Stimulated activated CD4-positive, alpha-beta T cell treated with anti-CD3 and anti-CD28 coated beads, Interleukin-15, amount 100 ng/mL, for 48 hours (primary cell): ENCODE measurements at regions not wholly inside any gene's neighbourhood (a gene's known extent, or its start where the extent isn't known, plus 50 kb on each side); places are given as distances from the start of the nearest gene placed in this dataset.
"Not testable (repeated sequence)": the region's sequence is repeated elsewhere in the genome, so short reads cannot be mapped to it uniquely, and the experiment has no call there.

Experiments
- DNase-seq, 2 donors: peaks; one replicate each; pipeline ENCODE4 v3.0.0-alpha.2; 2020; ENCODE audit warnings: low read depth in 2 of 2

DNA sequence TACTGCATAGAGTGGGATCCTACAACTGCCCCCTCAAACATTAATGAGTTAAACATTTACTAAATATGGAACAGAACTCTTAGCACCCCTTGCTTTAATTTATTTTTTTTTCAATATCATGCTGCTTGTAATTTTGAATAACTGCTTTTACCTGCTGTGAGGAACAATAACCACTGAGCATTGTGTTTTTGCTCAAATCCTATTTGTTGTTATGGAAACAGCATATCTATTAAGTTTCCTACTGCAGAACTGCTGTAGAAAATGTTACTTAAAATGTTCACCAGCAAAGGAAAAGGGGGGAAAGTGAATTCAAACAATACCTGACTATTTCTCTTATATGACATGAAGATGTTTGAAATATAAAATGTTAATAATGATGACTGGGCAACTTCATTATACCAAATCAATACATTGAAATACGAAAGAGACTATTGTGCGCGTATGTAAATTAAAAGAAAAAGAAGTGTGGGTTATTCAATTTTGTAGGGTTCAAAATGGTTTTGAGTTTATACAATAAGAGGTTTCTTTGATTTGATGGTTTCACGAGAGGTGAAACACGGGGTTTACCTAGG, 1043.8 kb upstream of the NUDT12 start:
- DNase-seq: no peak

DNA sequence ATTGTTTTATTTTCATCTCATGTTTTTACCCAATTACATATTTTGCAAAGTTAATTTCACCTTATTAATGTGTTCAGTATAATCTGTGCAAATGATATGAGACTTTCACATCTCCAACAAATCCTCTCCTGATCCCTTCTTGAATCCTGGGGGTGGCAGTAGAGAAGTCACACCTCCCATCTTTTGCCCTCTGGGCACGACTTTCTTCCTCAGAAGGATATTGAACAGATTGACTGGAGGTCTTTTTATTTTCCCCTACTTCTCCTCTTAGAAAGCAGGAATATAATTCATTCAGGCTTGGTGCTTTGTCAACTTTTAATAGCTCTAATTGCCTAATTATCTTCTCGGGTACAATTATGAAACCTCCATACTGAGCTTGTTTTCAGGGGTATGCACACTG, 1037.1 kb upstream of the NUDT12 start:
- no peak for DNase-seq

DNA sequence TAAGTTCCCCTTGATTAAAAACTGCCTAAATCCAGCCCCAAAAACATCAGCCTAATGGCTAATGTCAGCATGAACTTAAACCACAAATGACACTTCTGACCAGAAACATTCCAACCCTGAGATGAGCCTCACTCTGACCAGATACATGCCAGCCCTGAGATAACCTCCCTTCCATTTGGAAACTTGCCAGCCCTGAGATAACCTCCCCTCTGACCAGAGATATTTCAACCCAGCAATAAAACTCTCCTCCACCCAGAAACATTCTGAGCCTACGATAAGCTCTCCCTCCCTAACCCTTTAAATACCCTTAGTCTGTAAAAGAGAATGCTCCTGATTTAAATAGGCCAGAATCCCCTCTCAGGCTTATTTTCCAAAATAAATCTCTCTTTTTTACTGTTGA, 1035.7 kb upstream of the NUDT12 start:
- DNase-seq: no peak

DNA sequence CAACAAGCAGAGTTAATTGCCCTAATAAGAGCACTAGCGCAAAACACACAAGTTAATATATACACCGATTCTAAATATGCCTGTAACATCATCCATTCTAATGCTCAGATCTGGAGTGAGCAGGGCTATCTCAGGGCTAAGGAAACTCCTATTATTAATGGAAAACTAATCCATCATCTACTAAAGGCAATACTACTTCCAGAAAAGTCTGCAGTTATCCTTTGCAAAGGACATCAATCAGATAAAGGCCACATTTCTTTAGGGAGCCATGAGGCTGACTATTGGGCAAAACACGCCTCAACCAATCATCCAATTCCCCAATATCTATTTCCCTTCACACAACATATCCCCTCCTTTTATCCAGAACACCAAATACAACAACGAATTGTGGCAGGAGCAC, 1032.3 kb upstream of the NUDT12 start:
- DNase-seq: no peak

DNA sequence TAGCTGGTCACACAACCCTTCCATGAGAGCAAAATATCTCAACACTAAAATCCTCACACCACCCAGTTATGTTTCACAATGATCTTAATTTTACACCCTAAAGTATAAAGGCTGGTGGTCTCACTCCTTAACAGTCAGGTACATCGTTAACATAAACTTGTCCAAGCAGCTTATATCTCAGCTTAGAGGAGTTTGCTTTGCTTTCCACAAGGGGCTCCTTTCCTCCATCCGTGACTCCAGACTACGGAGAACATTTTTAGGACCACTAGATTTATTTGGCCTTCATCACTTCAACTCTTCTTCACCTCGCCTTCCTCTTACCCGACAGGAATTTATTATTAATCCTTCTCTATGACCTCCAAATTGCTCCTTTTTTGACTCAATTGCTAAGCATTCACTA, 1014.1 kb upstream of the NUDT12 start:
- no peak for DNase-seq

DNA sequence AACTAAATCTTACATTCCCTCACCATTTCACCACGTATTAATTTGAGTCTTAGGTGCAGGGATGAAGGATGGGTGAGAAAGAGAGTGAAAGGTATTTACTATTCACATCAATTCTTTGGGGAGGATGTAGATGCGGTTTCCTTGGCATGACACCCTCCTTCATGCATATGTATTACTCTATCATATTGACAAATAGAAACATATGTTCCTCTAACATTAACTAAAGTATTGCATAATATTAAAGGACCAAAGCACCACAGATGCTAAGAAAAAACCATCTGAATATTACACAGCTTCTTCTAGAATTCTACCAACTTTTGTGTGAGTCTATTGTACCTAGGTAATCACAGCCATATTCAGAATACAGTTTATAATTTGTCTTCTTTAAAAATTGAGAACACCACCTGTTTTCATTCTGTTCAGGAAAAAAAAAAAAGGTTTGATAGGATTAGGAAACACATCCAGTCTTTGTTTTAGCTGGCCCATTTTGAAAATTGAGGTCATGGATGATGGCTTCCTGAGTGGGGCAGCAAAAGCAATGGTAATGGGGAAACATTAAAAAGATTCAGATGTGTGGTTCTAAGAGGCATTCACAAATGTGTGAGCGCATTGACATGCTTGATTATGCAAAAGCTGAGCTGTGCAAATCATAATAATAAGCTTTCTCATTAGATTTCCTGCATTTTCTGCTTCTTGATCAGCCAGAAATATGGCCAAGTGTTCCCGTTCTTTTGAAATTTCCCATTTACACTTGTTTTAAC, 1011.5 kb upstream of the NUDT12 start:
- no peak for DNase-seq

DNA sequence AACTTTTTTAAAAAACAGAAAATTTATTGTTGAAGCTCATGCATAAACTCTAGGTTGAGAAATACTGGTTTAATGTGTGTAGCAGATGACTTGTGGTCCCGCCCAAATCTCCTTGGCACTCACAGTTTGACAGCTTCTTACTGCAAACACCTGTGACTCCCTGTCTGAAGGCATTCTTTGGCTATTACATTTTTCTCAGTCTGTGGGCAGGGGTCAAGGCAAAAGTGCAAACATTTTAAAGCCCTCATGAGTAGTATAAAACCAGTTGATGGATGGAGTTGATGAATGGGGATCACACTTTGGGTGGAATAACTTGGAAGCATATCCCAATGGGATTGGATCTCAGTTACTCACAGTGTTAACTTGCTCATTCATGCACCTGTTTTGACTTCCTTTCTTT, 1007.0 kb upstream of the NUDT12 start:
- no peak for DNase-seq

DNA sequence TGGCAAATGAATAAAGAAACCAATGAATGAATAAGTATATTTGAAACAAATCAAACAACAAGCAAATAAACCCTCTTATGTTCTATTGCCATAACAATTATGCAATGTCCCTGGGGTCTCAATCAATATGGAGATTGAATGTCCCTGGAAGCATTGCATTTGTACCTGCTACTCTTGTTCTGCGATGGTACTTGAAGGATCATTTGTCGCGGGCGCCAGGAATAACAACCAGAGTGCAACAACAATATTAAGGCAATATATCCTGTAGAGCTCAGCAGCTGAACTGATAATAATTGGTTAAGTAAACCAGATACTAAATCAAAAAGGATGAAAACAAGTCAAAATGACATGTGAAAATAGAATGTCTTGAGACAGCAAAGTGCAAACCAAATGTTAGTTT, 1001.9 kb upstream of the NUDT12 start:
- no peak for DNase-seq

DNA sequence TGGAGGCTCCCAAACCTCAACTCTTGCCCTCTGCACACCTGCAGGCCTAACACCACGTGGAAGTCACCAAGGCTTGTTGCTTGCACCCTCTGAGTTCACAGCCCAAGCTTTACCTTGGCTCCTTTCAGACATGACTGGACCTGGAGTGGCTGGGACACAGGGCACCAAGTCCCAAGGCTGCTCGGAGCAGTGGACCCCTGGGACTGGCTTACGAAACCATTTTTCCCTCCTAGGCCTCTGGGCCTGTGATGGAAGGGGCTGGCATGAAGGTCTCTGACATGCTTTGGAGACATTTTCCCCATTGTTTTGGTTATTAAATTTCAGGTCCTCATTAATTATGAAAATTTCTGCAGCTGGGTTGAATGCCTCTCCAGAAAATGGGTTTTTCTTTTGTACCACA, 994.4 kb upstream of the NUDT12 start:
- DNase-seq: no peak

DNA sequence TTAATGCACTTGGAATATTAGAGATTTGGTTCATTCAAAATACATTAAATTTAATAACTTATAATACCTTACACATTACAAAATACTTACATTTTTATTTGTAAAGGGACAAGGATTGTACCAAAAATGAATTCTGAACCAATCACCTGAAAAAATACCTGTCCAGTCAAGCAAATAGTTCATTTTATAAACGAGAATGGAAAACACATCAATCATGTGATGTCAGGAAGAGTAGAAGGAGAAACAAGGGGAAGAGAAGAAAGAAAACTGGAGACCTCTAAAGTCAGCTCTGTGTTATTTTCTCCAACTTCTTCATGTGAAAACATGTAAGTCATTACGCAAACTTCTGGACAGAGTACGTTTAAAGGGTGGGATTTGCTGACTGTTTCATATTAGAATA, 989.0 kb upstream of the NUDT12 start:
- no peak for DNase-seq

DNA sequence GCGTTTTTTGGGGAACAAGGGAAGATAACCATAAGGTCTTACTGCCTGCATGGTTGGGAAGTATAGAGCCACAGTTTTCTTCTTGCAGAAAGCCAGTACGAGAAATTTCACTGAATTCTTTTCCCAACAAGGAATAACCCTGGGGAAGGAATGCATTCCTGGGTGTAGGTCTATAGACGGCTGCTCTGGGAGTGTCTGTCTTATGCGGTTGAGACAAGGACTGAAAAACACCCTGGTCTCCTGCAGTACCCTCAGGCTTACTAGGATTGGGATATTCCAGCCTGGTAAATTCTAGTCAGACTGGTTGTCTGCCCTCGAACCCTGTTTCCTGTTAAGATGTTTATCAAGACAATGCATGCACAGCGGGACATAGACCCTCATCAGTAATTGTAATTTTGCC, 984.3 kb upstream of the NUDT12 start:
- DNase-seq: not testable (repeated sequence)

DNA sequence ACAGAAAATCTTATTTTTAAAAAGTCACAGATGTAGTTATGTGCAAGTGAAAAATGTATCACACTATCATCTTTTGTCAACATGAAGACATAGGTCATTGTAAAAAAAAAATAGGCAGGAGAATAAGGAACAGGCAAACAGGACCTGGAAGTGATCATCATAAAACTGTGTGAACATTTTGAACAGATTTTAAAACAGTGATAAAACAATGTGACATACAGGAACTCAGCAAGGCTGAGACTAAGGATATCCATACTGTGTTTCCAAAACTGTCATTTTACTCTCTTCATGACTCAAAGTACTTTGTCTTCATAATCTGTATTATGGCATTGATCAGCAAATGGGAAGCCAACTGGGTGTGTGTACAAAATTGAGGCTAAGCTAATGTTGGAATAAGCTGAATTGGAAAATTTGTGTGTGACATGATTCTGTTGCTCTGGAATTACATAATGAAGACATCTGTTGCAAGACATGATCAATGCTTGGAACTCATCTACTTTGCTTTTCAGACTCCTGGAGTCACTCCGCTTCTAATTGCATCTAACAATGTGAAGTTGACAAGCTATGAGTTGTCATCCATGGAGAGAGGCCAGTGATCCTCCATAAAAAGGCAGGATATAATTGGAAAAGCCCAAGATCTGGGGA, 978.7 kb upstream of the NUDT12 start:
- DNase-seq: no peak

DNA sequence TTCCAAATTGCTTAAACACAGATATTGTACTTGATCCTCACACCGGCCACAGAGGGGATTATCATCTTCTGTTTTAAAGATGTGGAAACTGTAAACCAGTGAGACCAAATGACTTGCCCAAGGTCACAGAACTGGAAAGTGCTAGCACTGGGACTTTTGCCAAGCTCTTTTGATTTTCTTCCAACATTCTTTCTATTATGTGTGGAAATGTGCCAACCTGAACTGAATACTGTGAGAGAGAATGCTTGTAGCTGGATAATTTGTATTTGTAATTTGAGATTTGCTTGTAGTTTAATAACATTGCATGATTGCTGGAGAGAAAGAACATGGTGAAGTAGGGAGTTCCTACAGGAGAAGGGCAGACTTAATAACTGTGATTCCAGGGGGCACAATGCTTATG, 977.9 kb upstream of the NUDT12 start:
- no peak for DNase-seq

DNA sequence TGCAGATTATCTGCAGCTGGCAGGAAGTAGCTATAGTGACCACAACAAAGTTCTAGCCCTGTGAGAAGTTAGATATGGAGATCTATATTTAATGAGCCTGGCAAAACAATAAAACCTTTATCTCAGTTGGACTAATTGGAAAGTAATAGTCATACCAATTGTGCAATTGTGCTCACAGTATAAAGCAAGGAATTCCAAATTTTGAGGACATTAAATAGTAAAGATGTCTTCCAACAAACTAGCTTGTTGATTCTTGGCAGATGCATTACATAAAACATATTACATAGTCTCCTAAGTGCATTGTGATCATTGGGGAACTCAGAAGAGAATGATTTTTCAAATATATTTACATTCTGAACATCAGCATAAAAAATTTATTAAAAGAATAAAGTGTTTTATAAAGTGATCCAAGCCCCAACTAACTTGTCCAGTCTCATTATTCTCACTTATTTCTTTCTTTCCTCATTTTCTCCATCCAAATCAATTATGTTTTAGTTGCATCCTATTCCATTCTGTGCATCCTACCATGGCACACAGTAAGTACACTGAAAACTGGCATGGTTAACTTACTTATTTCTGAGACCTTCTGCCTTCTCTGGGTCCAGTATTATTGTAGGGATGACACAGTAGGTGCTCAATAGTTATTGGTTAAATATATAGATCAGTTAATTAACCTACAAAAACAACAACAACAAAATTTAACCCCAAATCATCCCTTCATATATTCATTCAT, 977.2 kb upstream of the NUDT12 start:
- no peak for DNase-seq

DNA sequence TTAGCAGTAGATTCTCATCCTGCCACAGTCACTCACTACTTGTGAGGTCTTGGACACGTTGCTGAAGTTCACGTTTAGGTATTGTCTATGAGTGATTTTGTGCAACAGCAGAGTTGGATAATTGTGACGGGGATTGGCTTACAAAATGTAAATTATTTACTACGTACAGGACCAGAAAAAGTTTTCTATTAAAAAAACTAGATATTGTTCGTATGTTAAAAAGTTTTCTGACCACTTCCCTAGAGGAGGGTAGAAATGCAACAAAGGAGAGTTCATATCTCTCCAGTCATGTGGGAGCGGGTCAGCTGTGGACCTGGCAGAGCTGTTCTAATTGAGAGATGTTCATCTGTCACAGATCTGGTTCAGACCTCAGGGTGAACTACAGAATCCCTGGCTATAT, 976.1 kb upstream of the NUDT12 start:
- DNase-seq: no peak

DNA sequence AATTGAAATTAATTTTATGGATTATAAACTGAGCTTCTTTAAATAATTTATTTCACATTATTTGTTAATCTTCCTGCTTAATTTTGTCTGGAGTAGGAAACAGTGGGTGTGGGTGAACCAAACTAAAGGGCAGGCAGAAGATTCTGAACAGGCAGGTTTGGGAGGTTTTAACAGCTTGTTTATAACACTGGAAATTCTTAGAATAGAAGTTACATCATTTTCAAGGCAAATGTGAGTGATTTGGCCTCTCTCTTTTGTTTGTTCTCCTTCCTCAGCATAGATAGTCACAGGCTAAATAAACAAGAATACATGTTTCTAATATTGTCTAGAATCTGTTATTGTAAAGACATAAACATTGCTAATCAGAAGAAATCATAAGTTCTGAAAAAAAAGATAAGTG, 970.9 kb upstream of the NUDT12 start:
- no peak for DNase-seq

DNA sequence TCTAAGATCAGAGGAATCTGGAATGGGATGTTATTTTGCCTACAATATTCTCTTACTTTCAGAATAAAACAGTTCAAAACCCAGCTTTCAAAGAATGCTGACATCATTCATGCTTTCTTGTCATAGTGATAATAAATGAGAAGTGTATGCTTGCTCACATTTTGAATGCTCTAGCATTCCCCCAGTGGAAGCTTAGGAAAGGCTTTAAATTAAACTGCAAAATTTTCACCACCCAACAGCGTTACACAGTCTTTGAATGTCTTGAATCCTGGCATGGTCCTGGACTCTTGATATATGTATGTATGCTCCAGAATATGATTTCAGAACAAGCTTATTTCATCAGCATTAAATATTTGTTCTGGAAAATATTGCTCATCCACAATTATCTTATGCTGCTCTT, 964.3 kb upstream of the NUDT12 start:
- no peak for DNase-seq

DNA sequence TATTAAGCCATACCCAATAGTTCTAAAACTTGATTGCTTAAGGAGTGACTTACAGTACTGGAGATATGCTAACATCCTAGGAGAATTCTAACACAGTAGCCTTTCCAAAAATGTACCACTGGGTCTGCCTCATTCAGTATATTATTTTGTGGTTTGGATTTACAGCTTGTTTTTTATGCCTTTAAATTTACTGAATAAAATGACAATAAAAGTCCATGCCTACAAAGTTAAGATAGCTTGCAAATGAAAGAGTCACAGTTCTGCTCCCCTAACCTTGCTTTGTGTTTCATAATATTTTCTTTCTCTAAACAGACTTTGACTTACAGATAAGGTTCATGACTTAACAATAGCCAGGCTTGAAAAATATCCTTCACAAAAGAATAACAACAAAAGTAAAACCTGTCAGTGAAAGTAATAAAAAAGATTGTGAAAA, 951.1 kb upstream of the NUDT12 start:
- no peak for DNase-seq

DNA sequence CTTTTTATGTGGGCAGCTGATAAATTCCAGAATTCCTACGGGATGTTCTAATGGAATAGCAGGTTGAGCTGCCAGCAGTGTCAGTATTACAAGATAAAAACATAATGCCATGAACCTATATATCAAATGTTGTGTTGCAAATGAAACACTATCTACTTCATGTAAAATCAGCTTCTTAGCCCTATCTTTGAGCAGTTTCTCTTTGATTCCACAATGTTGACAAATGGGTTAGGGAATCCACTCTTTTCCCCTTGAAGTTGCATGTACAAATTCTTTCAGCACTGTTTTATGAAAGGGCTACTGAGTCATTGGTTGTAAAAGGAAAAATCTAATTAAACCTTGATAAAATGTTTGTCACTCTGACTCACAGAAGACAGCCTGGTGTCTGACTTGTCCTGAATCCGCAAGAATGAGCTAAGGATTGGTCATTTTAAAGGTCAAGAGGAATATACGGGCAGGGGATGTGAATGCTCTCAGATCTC, 950.6 kb upstream of the NUDT12 start:
- DNase-seq: no peak

DNA sequence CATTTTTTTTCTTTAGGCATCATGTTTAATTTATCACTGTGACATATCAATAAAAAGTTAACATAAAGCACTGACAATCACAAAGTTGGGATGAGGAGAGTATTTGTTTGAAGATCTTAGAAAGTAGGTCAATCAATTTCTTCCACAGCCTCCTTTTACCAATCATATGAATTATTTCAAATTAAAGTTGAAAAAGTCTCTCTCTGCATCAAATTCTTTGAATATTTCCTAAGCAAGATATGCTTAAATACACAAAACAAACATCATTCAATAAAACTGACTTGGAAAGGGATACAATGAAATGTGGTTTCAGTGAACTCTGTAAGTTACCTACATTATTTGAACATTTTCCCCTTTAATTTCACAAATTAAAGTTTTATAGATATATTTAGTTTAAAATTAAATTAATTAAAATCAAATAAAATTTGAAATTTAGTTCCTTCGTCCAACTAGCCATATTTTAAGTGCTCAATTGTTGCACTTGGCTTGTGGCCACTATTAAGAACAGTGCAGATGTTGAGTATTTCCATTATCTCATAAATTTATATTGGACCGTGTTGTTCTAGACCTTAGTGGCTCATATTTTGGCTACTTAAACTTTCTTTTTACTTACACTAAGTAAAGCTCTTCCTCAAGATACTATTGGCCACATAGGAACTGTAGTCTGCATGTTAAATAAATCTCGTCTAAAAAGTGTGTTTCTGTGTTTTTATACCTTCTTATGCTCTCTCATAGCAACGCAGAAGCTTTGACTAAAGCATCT, 949.7 kb upstream of the NUDT12 start:
- DNase-seq: no peak

DNA sequence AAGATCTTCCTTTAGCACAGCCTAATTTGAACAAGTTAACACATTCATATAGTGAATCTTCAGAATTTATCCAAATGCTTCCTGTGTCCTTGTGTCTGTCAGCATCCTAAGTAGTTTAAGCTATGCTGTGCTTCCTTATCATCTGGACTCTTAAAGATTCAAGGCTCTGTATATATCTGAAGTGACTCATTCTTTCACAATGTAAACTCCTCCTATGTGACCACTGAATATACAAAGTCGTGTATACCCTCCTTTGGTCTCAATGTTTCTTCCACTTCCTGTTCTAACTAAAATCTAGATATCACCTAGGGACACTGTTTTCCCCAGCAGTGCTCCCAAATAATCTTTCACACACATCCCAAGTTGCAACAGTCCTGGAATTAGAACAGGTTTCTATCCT, 935.7 kb upstream of the NUDT12 start:
- DNase-seq: no peak

DNA sequence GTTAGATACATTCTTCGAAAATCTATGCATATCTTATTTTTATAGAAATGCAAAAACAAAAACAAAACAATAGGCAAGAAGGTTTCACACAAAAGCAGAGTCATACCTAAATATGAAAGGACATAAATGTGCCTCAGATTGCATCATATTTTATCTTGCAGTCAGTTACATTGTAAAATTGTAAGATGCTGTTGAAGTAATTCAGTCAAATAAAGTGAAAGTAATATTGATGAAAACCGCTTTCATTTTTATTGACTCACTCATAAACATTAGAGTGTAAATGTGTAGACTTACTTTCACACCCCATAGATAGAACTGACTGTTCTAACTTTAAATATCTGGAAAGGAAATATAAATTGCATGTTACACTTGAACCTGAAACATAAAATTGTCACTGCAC, 931.5 kb upstream of the NUDT12 start:
- no peak for DNase-seq
